ENCODE measurements at regions not wholly inside any gene's neighbourhood (a gene's known extent, or its start where the extent isn't known, plus 50 kb on each side); places are given as distances from the start of the nearest gene placed in this dataset.

- no peak for TF ChIP-seq CTCF (IDR thresholded peaks at IDR 0.05)
- TF ChIP-seq POLR2A (IDR thresholded peaks at IDR 0.05) = no peak
- TF ChIP-seq EP300 (IDR thresholded peaks at IDR 0.05; ENCODE audit: low read depth) = no peak
- no peak for TF ChIP-seq POLR2AphosphoS5 (IDR thresholded peaks at IDR 0.05)
Observed at GRCh38 chr10:88152728-88153133, 289.3 kb downstream of the PTEN start.

All from transverse colon (tissue), 4 donors.